NCI-H748 treated with DMSO at 0.1 percent for 48 hours (cell line): ENCODE measurements at regions not wholly inside any gene's neighbourhood (a gene's known extent, or its start where the extent isn't known, plus 50 kb on each side); places are given as distances from the start of the nearest gene placed in this dataset.

Source experiments
- DNase-seq: peaks from one replicate; lab custom pipeline; 2025; lab: John Stamatoyannopoulos, UW

DNA sequence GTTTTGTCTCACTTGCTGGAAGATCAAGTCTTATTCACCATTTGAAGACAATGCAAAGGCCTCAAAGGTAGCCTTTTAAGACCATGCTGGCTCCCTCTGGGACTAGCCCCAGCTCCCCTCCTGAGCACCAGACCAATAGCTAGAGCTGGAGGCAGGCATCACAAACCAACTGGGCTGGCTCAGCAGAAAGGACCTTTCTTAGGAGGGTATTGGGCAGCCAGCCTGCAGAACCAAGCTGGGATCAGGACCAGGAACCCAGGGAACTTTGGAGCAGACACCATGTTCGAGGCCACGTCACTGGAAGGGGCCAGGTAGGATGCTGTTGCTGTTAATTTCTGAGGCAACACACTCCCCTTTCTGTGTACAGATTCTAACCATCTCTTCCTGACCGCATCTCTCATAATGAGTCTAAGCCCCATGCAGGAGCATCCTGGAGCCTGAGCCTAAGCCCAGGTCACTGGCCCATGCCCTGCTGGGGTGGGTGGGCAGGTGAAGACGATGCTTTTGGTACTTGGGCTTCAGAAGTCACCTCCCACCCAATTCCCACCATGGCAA lies 81.4 kb upstream of the KLF13 start:
- DNase-seq: no peak

DNA sequence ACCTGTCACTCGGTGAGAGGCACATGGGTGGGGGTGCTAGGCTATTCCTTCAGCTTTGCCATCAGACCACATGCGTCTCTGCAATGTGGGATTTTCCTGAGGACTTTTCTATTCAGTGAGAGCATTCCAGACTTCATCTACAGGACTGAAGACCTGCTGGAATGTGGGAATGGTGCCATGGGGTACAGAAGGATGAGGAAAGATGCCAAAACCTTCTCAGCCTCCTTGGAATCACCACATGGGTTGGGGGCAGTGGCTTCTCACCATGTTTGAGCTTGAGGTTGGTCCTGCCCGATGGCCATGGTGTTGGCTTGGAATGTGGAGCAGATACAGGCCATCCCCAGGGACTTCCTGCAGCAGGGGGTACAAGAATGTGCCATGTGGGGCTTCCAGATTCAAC lies 80.9 kb upstream of the KLF13 start:
- no peak for DNase-seq

DNA sequence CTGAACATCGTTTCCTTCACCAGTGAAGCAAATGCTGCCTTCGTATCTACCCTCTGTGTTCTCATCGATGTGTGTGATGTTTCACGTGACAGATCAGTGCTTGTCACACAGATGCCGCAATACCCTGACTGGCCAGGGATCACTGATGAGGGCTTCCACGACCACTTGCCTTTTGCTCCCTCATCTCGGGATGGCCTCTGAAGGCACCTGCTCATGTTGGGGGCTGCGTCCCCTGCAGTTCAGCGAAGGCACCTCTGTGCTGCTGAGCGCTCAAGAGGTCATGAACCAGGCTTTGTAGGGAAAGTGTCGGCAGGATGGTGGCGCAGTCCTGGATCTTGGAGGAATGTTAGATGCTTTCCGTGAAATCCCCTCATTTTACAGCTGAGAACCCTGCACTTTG lies 79.2 kb upstream of the KLF13 start:
- DNase-seq: no peak

DNA sequence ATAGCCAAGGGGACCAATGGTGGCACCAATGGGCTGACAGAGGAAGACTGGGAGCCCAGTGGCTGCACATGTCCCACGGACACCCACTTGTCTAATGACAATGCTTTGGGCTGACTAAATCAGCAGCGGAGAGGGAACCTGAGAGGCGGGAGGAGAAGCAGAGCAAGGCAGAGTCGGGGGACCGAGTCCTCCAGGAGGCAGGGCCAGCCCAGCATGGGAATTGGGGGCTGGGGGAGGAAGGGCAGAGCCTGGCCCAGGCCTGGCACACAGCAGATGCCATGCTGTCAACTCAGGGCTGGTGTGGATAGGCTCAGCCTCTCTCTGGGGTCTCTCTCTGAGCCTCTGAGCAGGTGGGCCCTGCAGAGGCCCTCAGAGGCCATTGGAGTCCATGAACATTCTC lies 78.4 kb upstream of the KLF13 start:
- DNase-seq: no peak

DNA sequence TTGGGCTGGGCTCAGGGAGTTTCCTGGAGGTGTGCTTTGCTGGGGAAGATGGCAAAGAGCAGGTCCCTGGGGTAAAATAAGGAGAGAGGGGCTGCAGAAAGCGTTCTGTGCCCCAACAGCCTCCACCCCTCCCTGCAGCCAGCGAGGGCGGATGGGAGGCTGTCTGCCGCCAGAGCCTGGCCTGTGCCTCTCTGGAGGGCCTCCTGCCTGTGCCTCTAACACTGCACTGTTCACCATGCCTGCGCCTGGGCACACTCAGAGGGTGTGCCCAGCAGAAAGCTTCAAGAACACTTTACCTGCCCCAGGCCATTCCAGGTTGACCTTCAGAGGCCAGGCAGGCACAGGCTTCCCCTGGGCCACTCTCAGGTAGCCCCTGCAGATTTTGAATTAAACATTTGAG lies 77.7 kb upstream of the KLF13 start:
- no peak for DNase-seq

DNA sequence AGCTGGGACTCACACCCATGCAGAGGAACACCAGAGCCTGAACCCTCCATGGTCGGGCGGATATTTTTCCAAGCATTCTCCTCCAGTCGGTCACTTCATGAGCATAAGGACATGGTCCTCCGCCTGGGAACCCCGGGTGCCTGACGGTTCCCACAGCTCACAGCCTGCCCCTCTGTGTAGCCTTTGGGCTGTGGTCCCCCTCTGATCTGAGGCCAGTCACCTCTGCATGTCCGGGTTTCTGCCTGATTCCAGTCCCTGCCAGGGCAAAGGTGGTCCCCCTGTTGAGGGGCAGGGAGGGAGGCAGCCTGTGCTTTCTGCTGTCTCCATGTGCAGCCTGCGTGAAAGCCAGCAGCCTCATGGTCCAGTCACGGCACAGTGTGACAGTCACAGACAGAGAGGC lies 76.6 kb upstream of the KLF13 start:
- DNase-seq: no peak

DNA sequence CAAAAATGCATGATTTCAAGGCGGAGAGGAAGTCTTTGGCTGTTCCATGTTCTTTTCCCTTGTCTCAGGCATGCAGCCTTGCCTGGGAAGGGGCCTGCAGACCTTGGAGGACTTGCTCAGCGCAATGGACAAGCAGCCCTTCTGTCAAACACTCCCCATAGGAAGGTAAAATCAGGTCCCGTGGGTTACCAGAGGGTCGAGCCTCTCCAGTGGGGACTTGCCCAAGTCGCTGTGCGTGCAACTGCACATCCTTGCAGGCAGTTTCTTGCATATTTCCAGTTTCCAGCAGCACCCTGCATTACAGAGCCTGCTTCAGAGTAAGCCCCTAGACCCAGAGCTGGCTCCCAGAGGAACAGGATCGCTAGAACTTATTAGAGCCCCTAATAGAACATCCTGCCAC lies 75.5 kb upstream of the KLF13 start:
- no peak for DNase-seq

DNA sequence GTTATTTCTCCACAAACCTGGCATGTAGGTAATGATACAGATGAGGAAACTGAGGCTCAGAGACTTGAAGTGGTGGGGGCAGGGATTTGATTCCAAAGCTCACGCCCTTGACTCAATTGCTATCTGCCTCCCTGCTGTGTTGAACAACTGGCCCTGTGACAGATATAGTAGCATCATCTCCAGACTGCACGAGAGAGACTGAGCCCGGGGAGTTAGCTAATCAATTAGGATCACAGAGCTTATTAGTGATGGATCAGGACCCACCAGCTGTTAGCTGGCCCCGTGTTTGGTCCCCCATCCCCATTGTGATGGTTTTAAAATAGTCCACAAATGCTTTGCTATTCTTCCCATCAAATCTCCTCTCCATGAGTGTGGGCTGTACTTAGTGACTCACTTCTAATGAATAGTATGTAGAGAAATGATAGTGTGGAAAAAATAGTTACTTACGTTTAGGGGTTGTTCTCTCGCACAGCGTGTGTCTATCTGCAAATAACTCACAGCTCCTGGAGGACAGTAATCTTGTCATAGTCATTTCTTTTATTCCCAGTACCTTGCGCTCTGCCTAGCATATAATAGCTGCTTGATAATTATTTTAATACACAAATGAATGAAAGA lies 74.4 kb upstream of the KLF13 start:
- DNase-seq: no peak

DNA sequence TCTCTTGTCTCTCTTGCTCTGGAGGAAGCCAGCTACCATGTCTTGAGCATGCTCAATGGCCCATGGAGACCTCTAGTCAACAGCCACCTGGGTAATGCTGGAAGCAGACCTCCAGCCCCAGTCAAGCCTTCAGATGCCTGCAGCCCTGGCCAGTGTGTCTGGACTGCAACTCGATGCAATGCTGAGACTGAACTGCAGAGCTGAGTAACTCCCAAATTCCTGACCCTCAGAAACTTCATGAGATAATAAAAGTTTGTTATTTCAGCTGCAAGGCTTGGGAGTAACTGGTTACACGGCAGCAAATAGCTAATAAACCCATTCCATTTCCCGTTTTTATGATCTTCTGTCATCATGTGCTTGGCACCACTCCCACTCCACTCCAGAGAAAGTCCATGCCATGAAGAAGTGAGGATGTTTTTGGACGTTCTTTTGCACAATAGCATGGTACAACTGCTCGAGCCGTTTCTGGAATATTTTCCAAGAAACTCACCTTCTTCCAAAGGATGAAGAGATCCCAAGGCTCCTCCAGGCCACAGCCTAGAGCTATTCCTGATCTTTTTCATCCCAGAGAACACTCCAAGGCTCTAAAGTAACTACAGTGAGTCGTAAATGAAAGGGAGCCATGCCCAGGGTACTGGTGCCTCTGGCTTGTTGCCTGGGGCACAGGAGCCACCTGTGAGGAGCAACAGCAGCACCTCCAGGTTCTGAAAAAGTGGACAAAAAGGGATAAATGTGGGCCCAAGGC lies 72.0 kb upstream of the KLF13 start:
- no peak for DNase-seq

DNA sequence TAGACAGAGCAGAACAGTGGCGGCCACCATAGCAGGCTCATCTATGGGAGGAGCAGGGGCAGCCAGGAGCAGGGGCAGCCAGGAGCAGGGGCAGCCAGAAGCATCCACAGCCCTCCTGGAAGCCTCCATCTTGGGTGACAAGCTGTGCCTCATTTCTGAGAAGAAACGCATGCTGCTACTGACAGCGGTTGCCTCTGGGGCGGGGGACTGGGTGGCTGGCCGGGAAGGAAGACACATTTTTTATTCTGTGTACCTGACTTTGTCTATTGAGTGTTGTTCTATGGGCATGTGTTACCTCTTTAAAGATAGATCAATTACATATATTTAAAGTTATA lies 71.5 kb upstream of the KLF13 start:
- DNase-seq: no peak

DNA sequence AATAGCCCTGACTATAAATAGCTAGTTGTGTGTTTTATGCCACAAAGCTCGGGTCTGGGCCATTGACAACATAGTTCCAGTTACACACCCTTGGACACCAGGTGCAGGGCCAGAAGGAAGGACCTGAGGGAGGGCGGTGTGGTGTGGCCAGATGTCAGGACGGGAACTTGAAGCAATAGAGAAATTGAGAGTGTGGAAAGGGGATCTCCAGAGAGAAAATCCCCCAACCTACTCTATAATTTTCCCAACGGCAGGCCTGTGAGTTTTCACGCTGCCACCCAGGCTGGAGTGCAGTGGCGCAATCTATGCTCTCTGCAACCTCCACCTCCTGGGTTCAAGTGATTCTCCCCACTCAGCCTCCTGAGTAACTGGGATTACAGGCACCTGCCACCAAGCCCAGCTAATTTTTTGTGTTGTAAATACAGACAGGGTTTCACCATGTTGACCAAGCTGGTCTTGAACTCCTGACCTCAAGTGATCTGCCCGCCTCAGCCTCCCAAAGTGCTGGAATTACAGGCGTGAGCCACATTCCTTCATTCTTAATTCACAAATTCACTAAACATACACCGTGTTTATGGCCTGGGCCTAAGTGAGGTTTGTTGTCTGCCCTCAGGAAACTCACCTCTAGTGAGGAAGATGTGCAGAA lies 70.8 kb upstream of the KLF13 start:
- no peak for DNase-seq

DNA sequence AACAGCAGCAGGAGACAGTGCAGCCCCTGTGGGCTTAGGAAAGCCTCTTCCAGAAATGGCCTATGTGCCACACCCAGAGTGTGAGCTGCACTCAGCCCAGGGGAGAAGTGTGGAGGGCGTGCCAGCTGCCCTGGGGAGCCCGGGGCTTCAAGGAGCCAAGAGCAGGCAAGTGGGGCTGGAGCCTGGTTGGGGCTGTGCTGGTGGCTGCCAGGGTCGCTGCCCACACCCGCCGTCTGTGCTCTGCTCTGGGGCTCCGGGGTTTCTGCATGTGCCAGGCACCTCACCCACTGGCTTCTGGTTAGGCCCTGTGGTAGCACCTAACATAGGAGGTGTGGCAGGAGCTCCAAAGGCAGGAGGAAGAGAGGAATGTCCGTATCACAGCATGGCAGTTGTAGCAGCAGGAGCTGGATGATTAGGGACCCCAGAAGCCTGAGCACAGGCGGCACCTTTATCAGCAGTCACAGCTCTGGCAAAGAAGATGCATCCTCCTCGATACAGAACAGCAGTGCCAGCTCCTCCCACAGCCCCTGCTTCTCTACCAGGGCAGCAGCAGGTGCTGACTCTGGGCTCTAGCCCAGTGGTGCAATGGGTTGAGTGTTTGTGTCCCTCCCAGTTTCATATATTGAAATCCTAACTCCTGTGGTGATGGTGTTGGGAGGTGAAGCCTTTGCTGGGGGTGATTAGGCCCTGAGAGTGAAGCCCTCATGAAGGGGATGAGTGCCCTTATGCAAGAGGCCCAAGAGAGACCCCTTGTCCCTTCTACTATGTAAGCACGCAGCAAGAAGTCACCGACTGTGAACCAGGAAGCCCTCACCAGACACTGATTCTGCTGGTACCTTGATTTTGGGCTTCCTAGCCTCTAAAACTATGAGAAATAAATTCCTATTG lies 70.0 kb upstream of the KLF13 start:
- no peak for DNase-seq

DNA sequence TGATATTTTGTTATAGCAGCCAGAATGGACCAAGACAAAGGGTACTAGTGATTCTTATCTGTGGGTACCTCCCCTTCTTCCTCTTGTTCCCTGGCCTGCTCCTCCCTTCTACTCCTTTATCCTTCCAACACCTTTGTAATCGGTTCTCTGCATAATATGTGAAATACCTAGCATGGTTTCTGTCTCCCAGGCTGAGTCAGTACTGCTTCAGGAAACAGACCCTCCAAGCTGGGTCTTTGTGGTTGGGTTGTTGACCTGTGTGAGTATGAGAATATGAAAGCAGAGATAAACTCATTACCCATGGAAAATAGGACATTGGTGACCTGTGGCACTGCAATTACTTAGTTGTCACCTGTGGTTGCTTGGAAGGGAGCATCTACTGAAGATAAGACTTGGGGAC lies 69.3 kb upstream of the KLF13 start:
- DNase-seq: no peak

DNA sequence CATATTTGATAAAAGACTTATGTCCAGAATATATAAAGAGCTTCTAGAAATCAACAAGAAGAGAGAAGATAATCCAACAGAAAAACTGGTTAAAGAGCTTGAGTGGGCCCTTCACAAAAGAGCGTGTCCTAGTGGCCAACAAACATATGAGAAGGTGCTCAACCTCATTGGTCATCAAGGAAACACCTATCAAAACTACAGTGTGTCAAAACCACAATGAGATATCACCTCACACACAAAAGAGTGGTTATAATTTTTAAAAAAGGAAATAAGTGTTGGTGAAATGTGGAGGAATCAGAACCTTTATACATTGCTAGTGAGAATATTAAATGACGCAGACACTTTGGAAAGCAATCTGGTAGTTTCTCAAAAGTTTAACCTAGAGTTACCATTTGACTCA lies 68.4 kb upstream of the KLF13 start:
- DNase-seq: no peak

DNA sequence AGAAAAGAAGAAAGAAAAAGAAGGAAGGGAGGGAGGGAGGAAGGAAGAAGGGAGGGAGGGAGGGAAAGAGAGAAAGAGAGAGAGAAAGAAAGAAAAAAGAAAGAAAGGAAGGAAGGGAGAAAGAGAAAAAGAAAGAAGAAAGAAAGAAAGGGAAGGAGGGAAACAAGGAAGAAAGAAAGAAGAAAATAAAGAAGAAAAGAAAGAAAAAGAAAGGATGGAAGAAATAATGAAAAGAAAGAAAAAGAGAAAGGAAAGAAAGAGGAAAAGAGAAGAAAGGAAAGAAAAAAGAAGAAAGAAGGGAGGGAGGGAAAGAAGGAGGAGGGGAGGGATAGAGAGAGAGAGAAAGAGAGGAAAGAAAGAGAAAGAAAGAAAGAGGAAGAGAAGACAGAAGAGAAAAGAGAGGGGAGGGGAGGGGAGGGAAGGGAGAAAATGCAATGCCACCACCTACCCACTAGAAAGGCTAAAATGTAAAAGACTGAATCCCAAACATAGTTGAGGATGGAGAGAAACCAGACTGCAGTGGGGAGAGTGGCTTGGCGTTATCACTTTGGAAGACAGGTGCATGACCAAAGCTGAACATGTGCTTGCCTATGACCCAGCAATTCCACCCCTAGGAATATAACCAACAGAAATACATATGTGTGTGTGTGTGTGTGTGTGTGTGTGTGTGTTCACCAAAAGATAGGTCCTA lies 66.9 kb upstream of the KLF13 start:
- DNase-seq: no peak

DNA sequence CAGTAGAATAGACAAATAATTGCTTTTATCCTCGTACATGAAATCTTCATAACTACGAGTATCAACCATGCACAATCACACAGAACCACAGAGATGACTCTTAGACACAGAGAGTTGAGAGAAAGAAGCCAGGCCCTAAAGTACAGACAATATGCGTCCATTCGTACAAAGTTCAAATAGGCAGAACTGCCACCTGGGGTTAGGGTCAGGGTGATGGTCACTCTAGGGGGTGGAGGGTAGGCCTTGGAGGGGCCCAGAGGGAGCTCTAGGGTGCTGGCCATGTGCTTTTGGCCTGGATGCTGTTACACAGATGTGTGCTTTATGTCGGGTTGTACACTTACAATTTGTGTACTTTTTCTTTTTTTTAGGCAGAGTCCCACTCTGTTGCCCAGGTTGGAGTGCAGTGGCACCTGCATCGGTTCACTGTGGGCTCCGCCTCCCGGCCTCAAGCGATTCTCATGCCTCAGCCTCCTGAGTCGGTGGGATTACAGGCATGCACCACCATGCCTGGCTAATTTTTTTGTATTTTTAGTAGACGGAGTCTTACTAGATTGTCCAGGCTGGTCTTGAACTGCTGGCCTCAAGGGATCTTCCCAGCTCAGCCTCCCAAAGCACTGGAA lies 65.9 kb upstream of the KLF13 start:
- DNase-seq: no peak

DNA sequence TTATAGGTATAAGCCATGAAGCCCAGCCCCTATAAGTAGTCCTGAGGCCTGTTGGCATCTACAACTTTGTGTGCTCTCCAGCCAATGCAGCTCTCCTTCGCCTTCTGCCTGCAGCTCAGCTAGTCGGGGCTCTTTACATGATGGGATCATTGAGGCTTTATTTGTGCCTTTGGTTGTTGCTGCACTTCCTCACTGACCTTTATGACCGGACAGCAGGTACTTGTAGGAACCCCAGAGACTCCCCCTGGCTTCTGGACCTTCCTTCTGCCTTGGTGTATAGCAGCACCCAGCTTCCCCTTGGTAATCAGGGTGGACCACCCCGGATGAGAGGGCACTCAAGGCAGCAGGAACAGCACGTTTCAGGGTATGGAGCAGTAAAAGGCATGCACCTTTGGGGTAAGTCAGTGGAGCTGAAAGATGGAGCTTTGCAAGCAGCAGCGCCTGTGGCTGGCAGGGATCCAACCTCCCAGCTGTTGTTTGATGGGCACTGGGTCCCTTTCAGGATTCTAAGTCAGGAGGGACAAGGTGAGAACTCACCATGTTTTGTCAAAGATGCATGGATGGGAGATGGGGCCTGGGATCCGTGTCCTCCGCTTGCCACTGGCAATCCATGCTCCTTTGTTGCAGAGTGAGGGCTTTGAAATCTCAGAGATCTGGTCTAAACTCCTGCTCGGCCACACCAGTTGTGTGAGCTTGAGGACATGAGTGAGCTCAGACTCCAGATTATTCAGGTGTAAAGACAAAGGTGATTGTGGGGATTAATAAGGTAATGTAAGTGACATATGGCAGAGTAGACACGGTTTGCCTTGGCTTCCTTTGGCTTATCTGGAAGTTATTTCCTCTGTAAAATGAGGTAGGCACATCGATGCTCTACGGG lies 65.1 kb upstream of the KLF13 start:
- DNase-seq: no peak

DNA sequence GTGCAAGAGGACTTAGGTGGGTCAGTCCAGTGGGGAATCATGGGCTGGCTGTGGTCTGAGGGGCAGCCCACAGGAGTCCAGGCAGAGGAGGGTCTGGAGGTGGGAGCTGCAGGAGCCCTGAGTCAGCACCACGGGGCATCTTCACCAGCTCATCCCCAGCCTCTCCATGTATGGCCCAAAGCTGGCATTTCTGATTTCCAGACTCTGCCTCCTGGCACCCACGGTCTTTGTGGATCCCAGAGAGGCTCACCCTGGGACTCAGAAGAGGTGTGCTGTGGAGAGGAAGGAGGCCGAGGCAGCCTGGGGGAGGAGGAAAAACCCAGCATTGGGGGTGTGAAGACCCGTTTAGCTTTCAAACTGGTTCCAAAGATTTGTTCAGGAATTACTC lies 64.5 kb upstream of the KLF13 start:
- DNase-seq: no peak

DNA sequence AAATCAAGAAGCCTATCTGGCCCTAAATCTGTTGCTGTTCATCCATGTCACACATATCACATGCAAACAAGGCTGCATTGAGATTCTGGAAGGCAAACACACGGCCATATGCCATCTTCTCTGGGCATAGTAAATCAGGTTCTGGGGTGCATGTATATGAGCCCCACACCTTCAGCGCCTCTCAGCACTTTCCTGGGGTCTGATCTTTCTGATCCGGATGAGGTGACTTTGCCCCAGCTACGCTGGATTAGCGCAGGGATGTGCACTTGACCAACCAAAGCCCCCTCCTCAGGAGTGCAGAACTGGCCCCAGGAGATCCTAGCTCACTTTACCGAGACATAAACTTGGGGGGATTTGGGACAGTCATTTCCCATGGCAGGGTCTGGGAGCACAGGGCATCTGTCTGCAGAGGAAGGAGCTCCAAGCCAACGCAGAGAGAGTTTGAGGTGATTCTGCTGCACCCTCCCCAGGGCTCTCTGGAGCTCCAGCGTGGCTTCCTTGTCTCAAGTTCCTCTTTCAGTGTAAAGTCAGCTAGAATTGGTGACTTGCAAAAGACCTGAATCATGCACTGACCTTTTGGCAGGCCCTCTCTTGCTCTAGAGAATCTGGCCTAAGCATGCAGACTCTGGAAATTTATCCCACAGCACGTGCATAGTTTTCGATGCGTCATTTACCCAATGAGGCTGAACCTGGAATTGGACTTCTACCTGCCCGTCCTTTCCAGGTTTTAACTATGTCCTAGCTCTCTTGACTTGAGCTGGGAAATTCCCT lies 63.5 kb upstream of the KLF13 start:
- DNase-seq: no peak
